Left lung (tissue), 4 donors: ENCODE measurements at regions not wholly inside any gene's neighbourhood (a gene's known extent, or its start where the extent isn't known, plus 50 kb on each side); places are given as distances from the start of the nearest gene placed in this dataset.

Experiments used
- ATAC-seq: fragments of 200-7000 bp; cut with Tn5 transposase; one replicate; pipeline ENCODE4 v1.9.1; 2020; ENCODE audit warnings: moderate library complexity
- DNase-seq, 4 donors: peaks; one replicate each; pipeline ENCODE4 v3.0.0-alpha.2; 2013 to 2020
- H3K27ac ChIP-seq, 2 donors: fragments of 200-600 bp; sonication (generic) in 1 of 2; one replicate each; pipeline versions ENCODE4 v1.5.0 to v1.8.0; 2020 to 2021
- H3K27me3 ChIP-seq, 2 donors: fragments of 200-600 bp; sonication (generic) in 1 of 2; one replicate each; pipeline versions ENCODE4 v1.5.0 to v1.8.0; 2020 to 2021
- H3K36me3 ChIP-seq, 2 donors: fragments of 200-600 bp; sonication (generic) in 1 of 2; one replicate each; pipeline versions ENCODE4 v1.5.0 to v1.8.0; 2020 to 2021
- H3K4me1 ChIP-seq, 2 donors: fragments of 200-600 bp; one replicate each; pipeline ENCODE4 v1.8.0; 2021
- H3K4me3 ChIP-seq, 2 donors: fragments of 200-600 bp; sonication (generic) in 1 of 2; one replicate each; pipeline versions ENCODE4 v1.5.0 to v1.8.0; 2020 to 2021; ENCODE audit warnings: mild to moderate bottlenecking in 1 of 2
- H3K9me3 ChIP-seq, 2 donors: fragments of 200-600 bp; sonication (generic) in 1 of 2; one replicate each; pipeline versions ENCODE4 v1.5.0 to v1.8.0; 2020 to 2021
- CTCF ChIP-seq, 2 donors: fragments of 200-600 bp; sonication (generic) in 1 of 2; IDR thresholded peaks; one replicate each; pipeline versions ENCODE4 v1.5.0 to v1.8.0; 2021; ENCODE audit warnings: antibody characterized with exemption in 2 of 2
- intact Hi-C, 2 donors: fragments of 100-400 bp; cut with DNase I; formaldehyde crosslinking; loops; one replicate each; pipeline versions ENCODE4 v1.11.2 to v1.14.2; 2022
- donor health status: DM: no; HTN: yes; CAD: no.
- donor health status: DM: no; HTN: no; CAD: no.

GRCh38 chr2:16413947-16414346, 251.7 kb downstream of the CYRIA start:
- intact Hi-C loops: no loop called here
- TF ChIP-seq CTCF (IDR thresholded peaks at IDR 0.05): no peak
- no peaks in the 10 kb centered on the region for H3K27me3 ChIP-seq
- no peak overlapping the region for H3K4me3 ChIP-seq
- ATAC-seq: no peak
- H3K4me1 ChIP-seq: no peaks in the 10 kb centered on the region
- no peak overlapping the region for H3K27ac ChIP-seq
- no peak for DNase-seq
- H3K9me3 ChIP-seq: no peaks in the 10 kb centered on the region
- H3K36me3 ChIP-seq: no peaks in the 10 kb centered on the region

GRCh38 chr2:16413285-16413684, 252.3 kb downstream of the CYRIA start:
- Histone ChIP-seq H3K36me3 (no peaks in the 10 kb centered on the region), H3K4me1 (no peaks in the 10 kb centered on the region), H3K27ac (no peak overlapping the region), H3K27me3 (no peaks in the 10 kb centered on the region), H3K4me3 (no peak overlapping the region), H3K9me3 (no peaks in the 10 kb centered on the region)
- no peak for ATAC-seq
- intact Hi-C loops: no loop called here
- no peak for TF ChIP-seq CTCF (IDR thresholded peaks at IDR 0.05)
- DNase-seq: no peak

GRCh38 chr2:16412321-16413030, 253.2 kb downstream of the CYRIA start:
- Histone ChIP-seq H3K27ac (no peak overlapping the region), H3K9me3 (no peaks in the 10 kb centered on the region), H3K4me1 (no peaks in the 10 kb centered on the region), H3K4me3 (no peak overlapping the region), H3K36me3 (no peaks in the 10 kb centered on the region), H3K27me3 (no peaks in the 10 kb centered on the region)
- DNase-seq (no peak), ATAC-seq (no peak)
- no peak for TF ChIP-seq CTCF (IDR thresholded peaks at IDR 0.05)
- intact Hi-C loops: no loop called here

GRCh38 chr2:16411788-16412187, 253.8 kb downstream of the CYRIA start:
- ATAC-seq: no peak
- Histone ChIP-seq H3K4me3 (no peak overlapping the region), H3K27me3 (no peaks in the 10 kb centered on the region), H3K36me3 (no peaks in the 10 kb centered on the region), H3K9me3 (no peaks in the 10 kb centered on the region), H3K27ac (no peak overlapping the region), H3K4me1 (no peaks in the 10 kb centered on the region)
- no peak for TF ChIP-seq CTCF (IDR thresholded peaks at IDR 0.05)
- DNase-seq: no peak
- intact Hi-C loops: no loop called here

GRCh38 chr2:16409849-16410248, 255.8 kb downstream of the CYRIA start:
- no peak for TF ChIP-seq CTCF (IDR thresholded peaks at IDR 0.05)
- Histone ChIP-seq H3K27ac (no peak overlapping the region), H3K4me3 (no peak overlapping the region), H3K9me3 (no peaks in the 10 kb centered on the region), H3K36me3 (no peaks in the 10 kb centered on the region), H3K4me1 (no peaks in the 10 kb centered on the region), H3K27me3 (no peaks in the 10 kb centered on the region)
- intact Hi-C loops: no loop called here
- ATAC-seq (no peak), DNase-seq (no peak)
